Caco-2 (cell line): ENCODE measurements at regions not wholly inside any gene's neighbourhood (a gene's known extent, or its start where the extent isn't known, plus 50 kb on each side); places are given as distances from the start of the nearest gene placed in this dataset.

Source experiments
- BruUV-seq: library from RNA; stranded (reverse); fragments of 400-500 nt; replicated peaks from 2 replicates; lab custom pipeline; 2021; lab: Mats Ljungman, UMichigan
- CTCF ChIA-PET: fragments of 300-600 bp; sonication (Branson Sonifier 250); formaldehyde crosslinking; loops from one replicate; lab custom pipeline; 2022; ENCODE audit warnings: antibody characterized with exemption; lab: Charles Lee
- POLR2A ChIA-PET: fragments of 300-600 bp; sonication (Branson Sonifier 250); formaldehyde crosslinking; loops from one replicate; lab custom pipeline; 2022; ENCODE audit warnings: antibody characterized with exemption; lab: Charles Lee
- DNase-seq, 2 experiments: peaks; one replicate each; pipeline versions ENCODE4 v3.0.0 to v3.0.0-alpha.2; 2020 to 2022
- H3K27me3 ChIP-seq: replicated peaks from 2 replicates; pipeline ENCODE4 v1.6.0; 2011; ENCODE audit warnings: low read length; ENCODE audit not compliant: control insufficient read depth, insufficient read depth
- H3K36me3 ChIP-seq: 2 replicates; pipeline ENCODE4 v1.5.1; 2011; ENCODE audit warnings: low read length; ENCODE audit not compliant: control insufficient read depth, insufficient read depth
- H3K4me1 ChIP-seq: fragments of 250-450 bp; sonication (Bioruptor Pico); 2 replicates; pipeline ENCODE4 v1.5.1; 2020; ENCODE audit warnings: mild to moderate bottlenecking
- H3K4me3 ChIP-seq: 2 replicates; pipeline ENCODE4 v1.5.1; 2011; ENCODE audit warnings: low read depth, mild to moderate bottlenecking, control low read depth, low read length
- H3K9me3 ChIP-seq: fragments of 250-450 bp; sonication (Bioruptor Pico); 2 replicates; pipeline ENCODE4 v1.5.1; 2020; ENCODE audit warnings: mild to moderate bottlenecking, moderate library complexity
- H3K27ac Mint-ChIP-seq: one replicate; pipeline ENCODE4 v1.8.0; 2022; ENCODE audit warnings: mixed read lengths; ENCODE audit not compliant: unreplicated experiment
- H3K27me3 Mint-ChIP-seq: one replicate; pipeline ENCODE4 v1.8.0; 2022; ENCODE audit warnings: mixed read lengths; ENCODE audit not compliant: insufficient read depth, unreplicated experiment
- H3K36me3 Mint-ChIP-seq: one replicate; pipeline ENCODE4 v1.8.0; 2022; ENCODE audit warnings: mild to moderate bottlenecking, mixed read lengths; ENCODE audit not compliant: insufficient read depth, unreplicated experiment
- H3K4me1 Mint-ChIP-seq: one replicate; pipeline ENCODE4 v1.8.0; 2022; ENCODE audit warnings: low read depth, mixed read lengths; ENCODE audit not compliant: unreplicated experiment
- H3K4me3 Mint-ChIP-seq: one replicate; pipeline ENCODE4 v1.8.0; 2022; ENCODE audit warnings: mild to moderate bottlenecking, moderate library complexity, mixed read lengths; ENCODE audit not compliant: unreplicated experiment
- H3K9me3 Mint-ChIP-seq: one replicate; pipeline ENCODE4 v1.8.0; 2022; ENCODE audit warnings: mixed read lengths; ENCODE audit not compliant: unreplicated experiment
- intact Hi-C: fragments of 100-400 bp; cut with micrococcal nuclease; formaldehyde crosslinking; loops from one replicate; pipeline ENCODE4 v1.10.0; 2022; ENCODE audit not compliant: unreplicated experiment
- TF ChIP-seq, protein P1 (sequence below), 2 experiments: fragments of 200-600 bp in 1 of 2; IDR thresholded peaks; 1 replicate in 1 of 2; 2 replicates in 1 of 2; pipeline versions ENCODE4 v1.5.1 to v1.8.0; 2011 to 2022; ENCODE audit warnings: antibody characterized with exemption in 1 of 2, control low read depth in 1 of 2, inconsistent platforms in 1 of 2, low read depth in 1 of 2, low read length in 1 of 2, mild to moderate bottlenecking in 1 of 2, moderate library complexity in 1 of 2; ENCODE audit not compliant: insufficient read depth in 1 of 2, severe bottlenecking in 1 of 2, unreplicated experiment in 1 of 2

DNA sequence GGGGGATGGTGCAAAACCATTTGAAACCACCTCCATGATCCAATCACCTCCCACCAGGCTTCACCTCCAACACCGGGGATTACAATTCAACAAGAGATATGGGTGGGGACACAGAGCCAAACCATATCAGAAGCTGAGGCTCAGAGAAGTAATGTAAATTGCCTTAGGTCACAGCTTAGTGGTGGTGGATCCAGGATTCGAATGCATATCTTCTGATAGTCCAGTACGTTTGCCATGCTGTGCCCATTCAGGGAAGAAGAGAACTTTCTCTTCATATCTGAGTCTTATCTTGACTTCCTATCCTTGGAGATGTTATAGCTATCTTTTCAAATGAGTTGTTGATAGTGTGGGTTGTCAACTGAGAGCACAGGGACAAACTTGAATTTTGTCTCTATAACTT, 325.5 kb downstream of the ZIC3 start:
- no peaks in the 10 kb centered on the region for H3K36me3 ChIP-seq
- ChIA-PET CTCF (no interaction called here), POLR2A (no interaction called here)
- H3K9me3 ChIP-seq, result no peaks in the 10 kb centered on the region
- no TSS peak for BruUV-seq
- TF ChIP-seq, protein P1, sequence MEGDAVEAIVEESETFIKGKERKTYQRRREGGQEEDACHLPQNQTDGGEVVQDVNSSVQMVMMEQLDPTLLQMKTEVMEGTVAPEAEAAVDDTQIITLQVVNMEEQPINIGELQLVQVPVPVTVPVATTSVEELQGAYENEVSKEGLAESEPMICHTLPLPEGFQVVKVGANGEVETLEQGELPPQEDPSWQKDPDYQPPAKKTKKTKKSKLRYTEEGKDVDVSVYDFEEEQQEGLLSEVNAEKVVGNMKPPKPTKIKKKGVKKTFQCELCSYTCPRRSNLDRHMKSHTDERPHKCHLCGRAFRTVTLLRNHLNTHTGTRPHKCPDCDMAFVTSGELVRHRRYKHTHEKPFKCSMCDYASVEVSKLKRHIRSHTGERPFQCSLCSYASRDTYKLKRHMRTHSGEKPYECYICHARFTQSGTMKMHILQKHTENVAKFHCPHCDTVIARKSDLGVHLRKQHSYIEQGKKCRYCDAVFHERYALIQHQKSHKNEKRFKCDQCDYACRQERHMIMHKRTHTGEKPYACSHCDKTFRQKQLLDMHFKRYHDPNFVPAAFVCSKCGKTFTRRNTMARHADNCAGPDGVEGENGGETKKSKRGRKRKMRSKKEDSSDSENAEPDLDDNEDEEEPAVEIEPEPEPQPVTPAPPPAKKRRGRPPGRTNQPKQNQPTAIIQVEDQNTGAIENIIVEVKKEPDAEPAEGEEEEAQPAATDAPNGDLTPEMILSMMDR (IDR thresholded peaks at IDR 0.05; ENCODE audit: insufficient read depth in 1 of 2, low read depth in 1 of 2, low read length in 1 of 2, severe bottlenecking in 1 of 2, unreplicated experiment in 1 of 2), result no peak
- H3K9me3 Mint-ChIP-seq, result no peaks in the 10 kb centered on the region
- no peaks in the 10 kb centered on the region for H3K4me1 Mint-ChIP-seq
- intact Hi-C loops, result no loop called here
- H3K4me3 ChIP-seq, result no peak overlapping the region
- no peak overlapping the region for H3K4me3 Mint-ChIP-seq
- H3K4me1 ChIP-seq, result no peaks in the 10 kb centered on the region
- no peaks in the 10 kb centered on the region for H3K36me3 Mint-ChIP-seq
- no peak overlapping the region for H3K27ac Mint-ChIP-seq
- no peak for DNase-seq
- H3K27me3 Mint-ChIP-seq, result no peaks in the 10 kb centered on the region
- no peaks in the 10 kb centered on the region for H3K27me3 ChIP-seq

DNA sequence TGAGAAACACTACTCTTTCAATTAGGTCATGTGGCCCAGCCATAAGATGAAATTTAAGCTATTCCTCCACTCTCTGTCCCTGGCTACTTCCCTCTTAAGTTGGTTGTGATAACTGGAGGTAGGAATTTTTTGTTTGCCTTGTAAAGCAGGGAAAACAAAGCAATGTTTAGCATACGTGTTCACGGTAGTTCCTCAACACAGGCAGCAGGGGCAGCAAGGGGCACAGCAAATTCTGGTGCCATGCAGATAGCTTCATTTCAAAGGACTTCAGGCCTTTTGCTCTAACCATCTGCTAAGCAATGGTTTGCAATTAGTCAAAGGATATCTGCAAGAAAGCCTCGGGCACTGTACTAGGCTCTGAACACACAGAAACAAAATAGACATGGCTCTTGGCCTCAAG, 330.2 kb downstream of the ZIC3 start:
- Mint-ChIP-seq H3K4me3 (no peak overlapping the region), H3K27me3 (no peaks in the 10 kb centered on the region), H3K27ac (no peak overlapping the region), H3K36me3 (no peaks in the 10 kb centered on the region), H3K9me3 (no peaks in the 10 kb centered on the region), H3K4me1 (no peaks in the 10 kb centered on the region)
- ChIA-PET CTCF (no interaction called here), POLR2A (no interaction called here)
- BruUV-seq, result no TSS peak
- H3K9me3 ChIP-seq, result no peaks in the 10 kb centered on the region
- TF ChIP-seq, protein P1 (IDR thresholded peaks at IDR 0.05; ENCODE audit: insufficient read depth in 1 of 2, low read depth in 1 of 2, low read length in 1 of 2, severe bottlenecking in 1 of 2, unreplicated experiment in 1 of 2), result no peak
- intact Hi-C loops, result no loop called here
- H3K27me3 ChIP-seq, result no peaks in the 10 kb centered on the region
- no peaks in the 10 kb centered on the region for H3K36me3 ChIP-seq
- H3K4me3 ChIP-seq, result no peak overlapping the region
- DNase-seq, result no peak
- H3K4me1 ChIP-seq, result no peaks in the 10 kb centered on the region

DNA sequence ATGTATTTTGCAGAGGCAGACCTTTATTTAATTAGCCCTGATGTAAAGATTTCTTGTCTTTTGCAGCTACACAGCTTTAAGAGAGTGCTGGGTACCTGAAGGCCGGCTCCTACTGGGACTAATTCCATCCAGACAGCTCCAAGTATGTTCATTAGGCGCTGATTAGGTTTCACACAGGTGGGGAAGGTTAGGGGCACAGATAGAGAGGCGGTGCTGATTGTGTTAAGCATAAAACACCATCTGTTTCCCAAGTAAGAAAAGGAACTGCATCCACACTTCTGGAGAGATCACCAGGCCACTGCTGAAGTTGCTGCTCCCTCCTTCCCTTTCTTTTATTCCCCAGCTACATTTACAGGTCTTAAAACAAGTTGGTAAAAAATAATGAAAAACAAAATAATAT, 349.5 kb downstream of the ZIC3 start:
- peaks cover 6% of the 10 kb centered on the region for H3K27me3 Mint-ChIP-seq
- Histone ChIP-seq H3K9me3 (no peaks in the 10 kb centered on the region), H3K27me3 (no peaks in the 10 kb centered on the region), H3K4me3 (no peak overlapping the region), H3K36me3 (no peaks in the 10 kb centered on the region), H3K4me1 (no peaks in the 10 kb centered on the region)
- no peak overlapping the region for H3K4me3 Mint-ChIP-seq
- H3K4me1 Mint-ChIP-seq, result no peaks in the 10 kb centered on the region
- no peak overlapping the region for H3K27ac Mint-ChIP-seq
- no TSS peak for BruUV-seq
- DNase-seq, result no peak
- TF ChIP-seq, protein P1 (IDR thresholded peaks at IDR 0.05; ENCODE audit: insufficient read depth in 1 of 2, low read depth in 1 of 2, low read length in 1 of 2, severe bottlenecking in 1 of 2, unreplicated experiment in 1 of 2), result no peak
- POLR2A ChIA-PET, result no interaction called here
- intact Hi-C loops, result no loop called here
- peaks cover 9% of the 10 kb centered on the region for H3K9me3 Mint-ChIP-seq
- CTCF ChIA-PET, result no interaction called here
- no peaks in the 10 kb centered on the region for H3K36me3 Mint-ChIP-seq
